Breast epithelium (tissue), 4 donors: ENCODE measurements at regions not wholly inside any gene's neighbourhood (a gene's known extent, or its start where the extent isn't known, plus 50 kb on each side); places are given as distances from the start of the nearest gene placed in this dataset.

Experiments
- DNase-seq, 2 donors: peaks; one replicate each; pipeline ENCODE4 v3.0.0-alpha.2; 2019; ENCODE audit warnings: low spot score in 2 of 2
- H3K27ac ChIP-seq, 2 donors: fragments of 200-600 bp; sonication (generic) in 1 of 2; one replicate each; pipeline ENCODE4 v1.5.1; 2016 to 2019; ENCODE audit warnings: mild to moderate bottlenecking in 1 of 2
- H3K27me3 ChIP-seq, 2 donors: fragments of 200-600 bp; sonication (generic) in 1 of 2; one replicate each; pipeline versions ENCODE4 v1.5.1 to v1.6.0; 2017 to 2019; ENCODE audit warnings: control low read depth in 1 of 2, mild to moderate bottlenecking in 1 of 2
- H3K36me3 ChIP-seq: fragments of 200-600 bp; one replicate; pipeline ENCODE4 v1.5.1; 2019
- H3K4me1 ChIP-seq, 2 donors: fragments of 200-600 bp; sonication (generic); one replicate each; pipeline ENCODE4 v1.5.1; 2016 to 2019; ENCODE audit warnings: control low read depth in 1 of 2
- H3K4me3 ChIP-seq, 3 donors: fragments of 200-600 bp; sonication (generic); 1 replicate in 2 of 3; 2 replicates in 1 of 3; pipeline ENCODE4 v1.5.1; 2016 to 2019; ENCODE audit warnings: mild to moderate bottlenecking in 3 of 3, moderate library complexity in 2 of 3
- H3K9me3 ChIP-seq, 2 donors: fragments of 200-600 bp; sonication (generic) in 1 of 2; one replicate each; pipeline ENCODE4 v1.5.1; 2016 to 2019; ENCODE audit warnings: control low read depth in 1 of 2
- POLR2A ChIP-seq: fragments of 450-650 bp; IDR thresholded peaks from one replicate; pipeline ENCODE4 v1.6.1; 2016; ENCODE audit warnings: antibody characterized with exemption, mild to moderate bottlenecking, moderate library complexity
- POLR2AphosphoS5 ChIP-seq, 3 donors: sonication (generic); formaldehyde crosslinking; IDR thresholded peaks; one replicate each; pipeline ENCODE4 v1.6.1; 2017; ENCODE audit warnings: antibody characterized with exemption in 3 of 3
- intact Hi-C: fragments of 100-400 bp; cut with DNase I; formaldehyde crosslinking; loops from one replicate; pipeline ENCODE4 v1.15.1; 2023; ENCODE audit warnings: low total_unique reads
- TF ChIP-seq, protein P1 (sequence below), 3 donors: fragments of 450-650 bp; IDR thresholded peaks; one replicate each; pipeline ENCODE4 v1.5.1; 2016 to 2017; ENCODE audit warnings: antibody characterized with exemption in 3 of 3, mild to moderate bottlenecking in 3 of 3, moderate library complexity in 3 of 3

DNA sequence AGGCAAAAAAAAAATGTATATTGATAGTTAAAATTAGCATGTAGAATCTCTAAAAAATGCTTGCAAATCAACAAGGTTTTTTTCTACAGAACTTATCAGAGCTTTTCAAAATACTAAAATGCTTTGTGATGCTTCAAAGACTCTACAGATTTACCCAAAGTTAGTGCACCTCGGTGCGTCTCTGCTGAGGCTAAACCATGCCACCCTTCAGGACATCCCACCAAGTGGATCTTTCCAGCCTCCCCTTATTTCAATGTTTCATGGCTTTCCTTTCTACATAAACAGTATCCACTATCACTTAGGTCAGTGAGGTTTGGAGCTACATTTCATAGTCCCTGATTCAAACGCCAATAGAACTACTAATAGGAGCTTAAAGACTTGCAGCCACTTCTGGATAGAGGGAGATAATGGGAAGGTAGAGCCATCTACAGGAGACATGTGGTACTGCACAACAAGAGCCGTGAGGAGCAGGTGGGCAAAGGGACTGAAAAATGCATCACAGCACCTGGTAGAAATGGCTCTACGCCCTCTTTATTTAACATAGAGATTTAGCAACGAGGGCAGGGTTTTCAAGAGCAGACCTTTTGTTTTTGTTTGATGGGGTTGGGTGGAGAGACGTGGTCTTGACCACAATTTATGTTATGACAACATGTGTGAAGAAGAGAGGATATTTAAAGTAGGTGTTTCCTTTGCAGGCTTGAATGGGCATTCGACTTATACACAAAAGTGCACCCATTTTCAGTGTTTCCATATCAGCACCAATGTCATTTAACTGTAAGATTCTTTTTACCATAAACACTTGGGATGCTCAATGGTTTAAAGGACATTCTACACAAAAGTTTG is 56.1 kb upstream of the SLC35G4 start:
- H3K27ac ChIP-seq = no peak overlapping the region
- no peaks in the 10 kb centered on the region for H3K27me3 ChIP-seq
- no peaks in the 10 kb centered on the region for H3K9me3 ChIP-seq
- TF ChIP-seq, protein P1, sequence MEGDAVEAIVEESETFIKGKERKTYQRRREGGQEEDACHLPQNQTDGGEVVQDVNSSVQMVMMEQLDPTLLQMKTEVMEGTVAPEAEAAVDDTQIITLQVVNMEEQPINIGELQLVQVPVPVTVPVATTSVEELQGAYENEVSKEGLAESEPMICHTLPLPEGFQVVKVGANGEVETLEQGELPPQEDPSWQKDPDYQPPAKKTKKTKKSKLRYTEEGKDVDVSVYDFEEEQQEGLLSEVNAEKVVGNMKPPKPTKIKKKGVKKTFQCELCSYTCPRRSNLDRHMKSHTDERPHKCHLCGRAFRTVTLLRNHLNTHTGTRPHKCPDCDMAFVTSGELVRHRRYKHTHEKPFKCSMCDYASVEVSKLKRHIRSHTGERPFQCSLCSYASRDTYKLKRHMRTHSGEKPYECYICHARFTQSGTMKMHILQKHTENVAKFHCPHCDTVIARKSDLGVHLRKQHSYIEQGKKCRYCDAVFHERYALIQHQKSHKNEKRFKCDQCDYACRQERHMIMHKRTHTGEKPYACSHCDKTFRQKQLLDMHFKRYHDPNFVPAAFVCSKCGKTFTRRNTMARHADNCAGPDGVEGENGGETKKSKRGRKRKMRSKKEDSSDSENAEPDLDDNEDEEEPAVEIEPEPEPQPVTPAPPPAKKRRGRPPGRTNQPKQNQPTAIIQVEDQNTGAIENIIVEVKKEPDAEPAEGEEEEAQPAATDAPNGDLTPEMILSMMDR (IDR thresholded peaks at IDR 0.05) = peak; percentile 39 to 82 (median 76)
- TF ChIP-seq POLR2A = no peak
- TF ChIP-seq POLR2AphosphoS5 (IDR thresholded peaks at IDR 0.05) = no peak
- no peak overlapping the region for H3K4me3 ChIP-seq
- DNase-seq = no peak
- no peaks in the 10 kb centered on the region for H3K4me1 ChIP-seq
- intact Hi-C loops = no loop called here
- H3K36me3 ChIP-seq = no peaks in the 10 kb centered on the region

DNA sequence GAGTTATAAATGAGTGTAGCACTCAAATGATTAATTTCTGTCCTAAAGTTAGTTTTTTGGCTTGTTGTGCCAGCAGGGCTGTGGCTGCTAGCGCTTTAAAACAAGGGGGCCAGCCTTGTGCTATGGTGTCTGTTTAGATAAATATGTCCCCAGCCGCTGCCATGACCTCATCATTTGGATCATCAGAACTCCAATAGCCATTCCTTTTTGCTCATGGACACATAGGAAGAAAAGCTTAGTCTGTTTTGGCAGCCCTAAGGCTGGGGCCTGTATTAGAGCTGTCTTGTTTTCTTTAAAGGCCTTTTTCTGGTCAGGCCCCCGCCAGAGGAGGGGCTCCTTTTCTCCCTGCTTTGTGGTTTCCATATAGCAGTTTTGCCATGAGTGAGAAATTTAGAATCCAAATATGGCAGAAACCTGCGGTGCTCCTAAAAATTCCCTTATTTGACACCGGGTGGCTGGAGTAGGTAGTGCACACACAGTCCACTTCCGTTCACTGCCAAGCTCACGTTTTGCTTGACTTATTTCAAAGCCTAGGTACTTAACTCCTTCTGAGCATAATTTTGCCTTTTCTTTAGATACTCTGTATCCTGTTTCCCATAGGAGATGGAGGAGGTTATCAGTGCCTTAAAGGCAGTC is 60.4 kb upstream of the SLC35G4 start:
- DNase-seq = no peak
- H3K27ac ChIP-seq = no peak overlapping the region
- TF ChIP-seq, protein P1 (IDR thresholded peaks at IDR 0.05) = no peak
- no peak for TF ChIP-seq POLR2A
- TF ChIP-seq POLR2AphosphoS5 (IDR thresholded peaks at IDR 0.05) = no peak

DNA sequence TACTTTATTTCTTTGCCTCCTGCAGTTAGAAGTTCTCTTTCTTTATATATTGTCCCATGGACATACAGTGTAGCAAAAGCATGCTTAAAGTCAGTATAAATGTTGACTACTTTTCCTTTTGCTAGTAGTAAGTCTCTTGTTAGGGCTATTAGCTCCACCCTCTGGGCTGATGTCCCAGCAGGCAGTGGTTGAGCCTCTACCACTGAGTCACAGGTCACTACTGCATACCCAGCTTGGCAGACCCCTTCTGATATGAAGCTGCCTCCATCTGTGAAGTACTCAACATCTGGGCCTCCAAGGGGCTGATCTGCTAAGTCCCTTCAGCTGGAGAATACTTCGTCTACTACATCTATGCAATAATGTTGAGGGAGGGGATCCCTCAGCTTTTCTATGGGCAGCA is 61.0 kb upstream of the SLC35G4 start:
- TF ChIP-seq POLR2A (no peak), POLR2AphosphoS5 (IDR thresholded peaks at IDR 0.05) (no peak)
- TF ChIP-seq, protein P1 (IDR thresholded peaks at IDR 0.05) = no peak
- intact Hi-C loops = no loop called here
- Histone ChIP-seq H3K4me1 (no peaks in the 10 kb centered on the region), H3K9me3 (peaks cover 12 to 21% of the 10 kb centered on the region in 2 donors), H3K36me3 (no peaks in the 10 kb centered on the region), H3K4me3 (no peak overlapping the region), H3K27me3 (no peaks in the 10 kb centered on the region), H3K27ac (no peak overlapping the region)
- DNase-seq = no peak

More for the DNA sequence above, 60.4 kb upstream of the SLC35G4 start:
- no peak overlapping the region for H3K4me3 ChIP-seq
- H3K27me3 ChIP-seq = no peaks in the 10 kb centered on the region
- intact Hi-C loops = no loop called here
- peaks cover 10 to 14% of the 10 kb centered on the region in 2 donors for H3K9me3 ChIP-seq
- H3K4me1 ChIP-seq = no peaks in the 10 kb centered on the region
- H3K36me3 ChIP-seq = no peaks in the 10 kb centered on the region

DNA sequence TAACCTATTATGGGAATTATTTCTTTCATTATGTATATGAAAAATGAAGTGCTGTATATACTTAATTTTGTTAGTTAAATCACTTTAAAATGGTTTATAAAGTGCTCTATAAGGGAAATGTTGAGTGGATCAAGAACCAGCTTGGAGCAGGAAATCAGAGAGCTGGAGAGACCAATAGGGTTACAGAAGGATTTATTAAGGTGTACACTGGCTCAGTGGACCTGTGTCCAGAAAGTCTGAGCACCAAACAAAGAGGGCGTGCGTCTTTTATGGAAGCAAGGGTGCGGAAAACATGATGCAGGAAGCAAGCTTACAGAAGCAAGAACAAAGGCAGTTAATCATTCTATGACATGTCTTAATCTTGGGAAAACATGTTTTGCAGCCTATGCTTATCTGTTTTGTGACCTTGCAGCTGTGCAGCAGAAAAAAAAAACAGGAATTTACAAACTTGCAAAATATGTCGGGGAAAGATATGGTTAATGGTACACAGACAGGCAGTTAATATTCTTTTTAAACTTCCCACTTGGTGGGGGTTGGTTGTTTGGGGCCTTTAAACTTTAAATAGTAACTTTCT is 65.2 kb upstream of the SLC35G4 start:
- H3K4me3 ChIP-seq = no peak overlapping the region
- TF ChIP-seq, protein P1 (IDR thresholded peaks at IDR 0.05) = no peak
- TF ChIP-seq POLR2A (no peak), POLR2AphosphoS5 (IDR thresholded peaks at IDR 0.05) (no peak)
- no peaks in the 10 kb centered on the region for H3K27me3 ChIP-seq

DNA sequence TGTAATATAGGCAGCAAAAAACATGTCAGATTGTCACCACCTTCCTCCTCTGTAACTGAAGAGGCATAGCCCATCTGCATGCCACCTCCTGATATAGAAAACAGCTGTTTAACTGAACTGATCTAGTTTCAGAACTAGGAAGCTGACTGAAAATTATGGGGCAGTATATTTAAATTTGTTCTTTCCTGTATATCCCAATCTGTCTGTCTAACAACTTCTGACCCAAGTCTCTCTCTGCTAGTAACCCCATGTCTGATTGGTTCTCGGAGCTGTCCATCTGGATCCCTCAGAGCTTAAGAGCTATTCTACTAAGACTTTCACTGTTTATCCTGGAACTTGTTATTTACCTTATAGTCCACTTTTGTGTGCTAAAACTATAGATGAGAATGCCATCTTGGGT is 68.2 kb upstream of the SLC35G4 start:
- DNase-seq = no peak
- H3K4me1 ChIP-seq = no peaks in the 10 kb centered on the region
- H3K27ac ChIP-seq = no peak overlapping the region
- TF ChIP-seq POLR2A (no peak), POLR2AphosphoS5 (IDR thresholded peaks at IDR 0.05) (no peak)
- TF ChIP-seq, protein P1 (IDR thresholded peaks at IDR 0.05) = no peak
- H3K4me3 ChIP-seq = no peak overlapping the region
- no peaks in the 10 kb centered on the region for H3K27me3 ChIP-seq
- no peaks in the 10 kb centered on the region for H3K36me3 ChIP-seq
- intact Hi-C loops = no loop called here
- H3K9me3 ChIP-seq = peaks cover 12 to 25% of the 10 kb centered on the region in 2 donors

More for the DNA sequence above, 65.2 kb upstream of the SLC35G4 start:
- Histone ChIP-seq H3K36me3 (no peaks in the 10 kb centered on the region), H3K27ac (no peak overlapping the region), H3K9me3 (peaks cover 12 to 22% of the 10 kb centered on the region in 2 donors), H3K4me1 (no peaks in the 10 kb centered on the region)
- intact Hi-C loops = no loop called here
- DNase-seq = no peak
